Activated B cell treated with CpG ODN at 0.5 μM for 24 hours (primary cell): ENCODE measurements at regions not wholly inside any gene's neighbourhood (a gene's known extent, or its start where the extent isn't known, plus 50 kb on each side); places are given as distances from the start of the nearest gene placed in this dataset.
"Not testable (repeated sequence)": the region's sequence is repeated elsewhere in the genome, so short reads cannot be mapped to it uniquely, and the experiment has no call there.

Experiments used
- ATAC-seq: fragments of 200-7000 bp; cut with Tn5 transposase; one replicate; pipeline ENCODE4 v1.10.0; 2021; ENCODE audit warnings: low read depth, mild to moderate bottlenecking, moderate library complexity
- CTCF ChIA-PET: fragments of 350-600 bp; sonication (Branson Sonifier 250); formaldehyde crosslinking; loops from one replicate; lab custom pipeline; 2021; ENCODE audit warnings: antibody characterized with exemption; lab: Charles Lee
- POLR2A ChIA-PET: fragments of 350-600 bp; sonication (Branson Sonifier 250); formaldehyde crosslinking; loops from one replicate; lab custom pipeline; 2021; ENCODE audit warnings: antibody characterized with exemption; lab: Charles Lee
- DNase-seq: peaks from one replicate; pipeline ENCODE4 v3.0.0; 2022
- H3K27ac Mint-ChIP-seq: one replicate; pipeline ENCODE4 v1.8.0; 2020; ENCODE audit warnings: mixed read lengths
- H3K27me3 Mint-ChIP-seq: one replicate; pipeline ENCODE4 v1.8.0; 2021; ENCODE audit warnings: mixed read lengths
- H3K36me3 Mint-ChIP-seq: one replicate; pipeline ENCODE4 v1.8.0; 2021; ENCODE audit warnings: low read depth, mixed read lengths
- H3K4me1 Mint-ChIP-seq: one replicate; pipeline ENCODE4 v1.8.0; 2021; ENCODE audit warnings: mixed read lengths
- H3K4me3 Mint-ChIP-seq: one replicate; pipeline ENCODE4 v1.8.0; 2020; ENCODE audit warnings: mild to moderate bottlenecking, mixed read lengths
- H3K9me3 Mint-ChIP-seq: one replicate; pipeline ENCODE4 v1.8.0; 2020; ENCODE audit warnings: mixed read lengths
- intact Hi-C: fragments of 100-400 bp; cut with micrococcal nuclease; formaldehyde crosslinking; loops from one replicate; pipeline ENCODE4 v1.15.1; 2024
- TF ChIP-seq, protein P1 (sequence below): fragments of 200-600 bp; IDR thresholded peaks from one replicate; pipeline ENCODE4 v1.8.0; 2022; ENCODE audit warnings: antibody characterized with exemption, mild to moderate bottlenecking

DNA sequence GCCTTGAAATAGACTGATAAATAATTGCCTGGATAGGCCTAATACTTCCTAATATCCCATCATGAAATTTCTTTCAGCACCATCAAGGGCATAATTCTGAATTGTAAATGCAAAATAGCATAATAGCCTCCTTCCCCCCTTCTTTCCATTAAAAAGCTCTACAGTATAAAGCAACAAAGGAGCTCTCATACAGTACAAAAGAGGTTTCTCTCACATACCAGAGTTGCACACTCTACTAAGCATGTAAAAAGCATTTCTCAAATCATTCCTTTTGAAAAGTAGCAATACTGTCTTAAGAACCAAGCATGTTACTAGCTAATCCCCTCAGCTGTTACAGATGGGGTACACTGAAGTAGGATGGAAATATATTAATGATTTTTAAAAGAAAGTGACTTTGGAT, 509.0 kb downstream of the KLHL13 start:
- H3K4me1 Mint-ChIP-seq = no peaks in the 10 kb centered on the region
- H3K36me3 Mint-ChIP-seq = no peaks in the 10 kb centered on the region
- POLR2A ChIA-PET = no interaction called here
- ATAC-seq (no peak), DNase-seq (no peak)
- no peak overlapping the region for H3K4me3 Mint-ChIP-seq
- CTCF ChIA-PET = no interaction called here
- no peak overlapping the region for H3K27ac Mint-ChIP-seq
- TF ChIP-seq, protein P1, sequence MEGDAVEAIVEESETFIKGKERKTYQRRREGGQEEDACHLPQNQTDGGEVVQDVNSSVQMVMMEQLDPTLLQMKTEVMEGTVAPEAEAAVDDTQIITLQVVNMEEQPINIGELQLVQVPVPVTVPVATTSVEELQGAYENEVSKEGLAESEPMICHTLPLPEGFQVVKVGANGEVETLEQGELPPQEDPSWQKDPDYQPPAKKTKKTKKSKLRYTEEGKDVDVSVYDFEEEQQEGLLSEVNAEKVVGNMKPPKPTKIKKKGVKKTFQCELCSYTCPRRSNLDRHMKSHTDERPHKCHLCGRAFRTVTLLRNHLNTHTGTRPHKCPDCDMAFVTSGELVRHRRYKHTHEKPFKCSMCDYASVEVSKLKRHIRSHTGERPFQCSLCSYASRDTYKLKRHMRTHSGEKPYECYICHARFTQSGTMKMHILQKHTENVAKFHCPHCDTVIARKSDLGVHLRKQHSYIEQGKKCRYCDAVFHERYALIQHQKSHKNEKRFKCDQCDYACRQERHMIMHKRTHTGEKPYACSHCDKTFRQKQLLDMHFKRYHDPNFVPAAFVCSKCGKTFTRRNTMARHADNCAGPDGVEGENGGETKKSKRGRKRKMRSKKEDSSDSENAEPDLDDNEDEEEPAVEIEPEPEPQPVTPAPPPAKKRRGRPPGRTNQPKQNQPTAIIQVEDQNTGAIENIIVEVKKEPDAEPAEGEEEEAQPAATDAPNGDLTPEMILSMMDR = no peak
- no peaks in the 10 kb centered on the region for H3K9me3 Mint-ChIP-seq
- H3K27me3 Mint-ChIP-seq = no peaks in the 10 kb centered on the region
- intact Hi-C loops = no loop called here

DNA sequence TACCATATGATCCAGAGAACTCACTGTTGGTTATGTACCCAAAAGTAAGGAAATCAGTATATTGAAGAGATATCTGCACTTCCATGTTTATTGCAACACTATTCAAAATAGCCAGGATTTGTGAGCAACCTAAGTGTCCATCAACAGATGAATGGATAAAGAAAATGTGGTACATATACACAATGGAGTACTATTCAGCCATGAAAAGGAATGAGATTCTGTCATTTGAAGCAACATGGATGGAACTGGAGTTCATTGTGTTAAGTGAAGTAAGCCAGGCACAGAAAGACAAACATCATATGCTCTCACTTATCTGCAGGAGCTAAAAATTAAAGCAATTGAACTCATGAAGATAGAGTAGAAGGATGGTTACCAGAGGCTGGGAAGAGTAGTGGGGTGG, 510.5 kb downstream of the KLHL13 start:
- H3K27ac Mint-ChIP-seq, H3K4me1 Mint-ChIP-seq, H3K27me3 Mint-ChIP-seq, H3K36me3 Mint-ChIP-seq, POLR2A ChIA-PET, DNase-seq, H3K4me3 Mint-ChIP-seq, H3K9me3 Mint-ChIP-seq, intact Hi-C loops, ATAC-seq, CTCF ChIA-PET: not testable (repeated sequence)

DNA sequence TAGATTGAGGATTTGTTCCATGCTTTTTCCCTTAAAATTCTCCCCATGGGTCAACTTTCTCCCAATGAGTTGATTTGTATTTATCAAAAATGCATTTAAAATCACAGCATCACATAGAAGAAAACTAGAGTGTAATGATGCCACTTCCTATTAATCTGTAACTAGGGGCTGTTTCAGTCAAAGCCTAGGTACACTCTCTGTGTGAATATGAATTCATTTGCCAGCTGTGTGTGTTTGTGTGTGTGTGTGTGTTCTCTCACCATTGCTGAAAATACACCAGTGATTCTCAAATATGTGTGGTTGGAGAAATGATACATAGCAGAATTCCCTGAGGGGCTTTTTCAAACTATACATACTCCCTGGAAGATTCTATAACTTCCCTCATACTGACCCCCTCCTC, 546.5 kb downstream of the KLHL13 start:
- no peak overlapping the region for H3K4me3 Mint-ChIP-seq

DNA sequence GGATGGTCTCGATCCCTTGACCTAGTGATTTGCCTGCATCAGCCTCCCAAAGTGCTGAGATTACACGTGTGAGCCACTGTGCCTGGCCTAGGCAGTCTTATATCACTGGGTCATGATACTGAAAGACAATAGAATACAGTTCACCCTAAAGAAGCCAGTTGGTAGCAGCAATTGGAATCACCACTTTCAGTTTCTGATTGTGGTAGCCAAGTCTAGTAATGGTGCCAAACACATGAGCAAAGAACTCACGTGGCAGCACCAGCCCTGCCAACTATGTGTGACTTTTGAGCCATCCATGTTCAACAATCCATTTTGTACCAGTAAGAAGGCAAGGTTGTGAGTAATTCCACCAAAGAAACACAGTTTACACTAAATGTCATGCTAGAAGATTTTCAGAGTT, 548.4 kb downstream of the KLHL13 start:
- CTCF ChIA-PET = no interaction called here
- H3K27me3 Mint-ChIP-seq = no peaks in the 10 kb centered on the region
- POLR2A ChIA-PET = no interaction called here
- H3K36me3 Mint-ChIP-seq = no peaks in the 10 kb centered on the region
- DNase-seq = no peak
- TF ChIP-seq, protein P1 = no peak
- H3K4me1 Mint-ChIP-seq = no peaks in the 10 kb centered on the region
- ATAC-seq = no peak
- no peak overlapping the region for H3K4me3 Mint-ChIP-seq
- H3K9me3 Mint-ChIP-seq = peaks cover 10% of the 10 kb centered on the region
- intact Hi-C loops = no loop called here
- H3K27ac Mint-ChIP-seq = no peak overlapping the region

More for the DNA sequence above, 546.5 kb downstream of the KLHL13 start:
- intact Hi-C loops = no loop called here
- Mint-ChIP-seq H3K9me3 (peaks cover 6% of the 10 kb centered on the region), H3K27me3 (no peaks in the 10 kb centered on the region), H3K4me1 (no peaks in the 10 kb centered on the region), H3K27ac (no peak overlapping the region), H3K36me3 (no peaks in the 10 kb centered on the region)
- TF ChIP-seq, protein P1 = no peak
- ChIA-PET CTCF (no interaction called here), POLR2A (no interaction called here)
- DNase-seq (no peak), ATAC-seq (no peak)

DNA sequence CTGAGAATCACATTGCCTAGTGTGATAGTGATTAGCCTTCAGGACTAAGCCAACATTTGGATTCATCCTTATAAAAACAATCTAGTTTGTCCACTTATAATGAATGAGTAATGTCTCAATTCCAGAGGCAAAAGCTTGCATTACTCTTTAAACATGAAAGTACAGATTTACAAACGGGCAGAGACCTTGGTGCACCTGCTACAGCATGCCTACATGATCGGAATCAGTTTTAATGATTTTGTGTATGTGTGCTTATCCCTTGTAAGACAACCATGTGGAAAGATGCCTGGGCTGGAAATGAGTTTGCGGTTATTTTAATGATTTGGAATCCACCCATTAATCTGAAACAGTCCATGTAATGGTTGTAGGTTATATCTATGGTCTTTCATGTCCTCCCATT, 572.7 kb downstream of the KLHL13 start:
- intact Hi-C loops = no loop called here
- no peak overlapping the region for H3K4me3 Mint-ChIP-seq
- no peaks in the 10 kb centered on the region for H3K9me3 Mint-ChIP-seq
- ATAC-seq (no peak), DNase-seq (no peak)
- ChIA-PET CTCF (no interaction called here), POLR2A (no interaction called here)
- no peaks in the 10 kb centered on the region for H3K4me1 Mint-ChIP-seq
- H3K27me3 Mint-ChIP-seq = no peaks in the 10 kb centered on the region
- TF ChIP-seq, protein P1 = no peak
- H3K36me3 Mint-ChIP-seq = no peaks in the 10 kb centered on the region
- H3K27ac Mint-ChIP-seq = no peak overlapping the region

DNA sequence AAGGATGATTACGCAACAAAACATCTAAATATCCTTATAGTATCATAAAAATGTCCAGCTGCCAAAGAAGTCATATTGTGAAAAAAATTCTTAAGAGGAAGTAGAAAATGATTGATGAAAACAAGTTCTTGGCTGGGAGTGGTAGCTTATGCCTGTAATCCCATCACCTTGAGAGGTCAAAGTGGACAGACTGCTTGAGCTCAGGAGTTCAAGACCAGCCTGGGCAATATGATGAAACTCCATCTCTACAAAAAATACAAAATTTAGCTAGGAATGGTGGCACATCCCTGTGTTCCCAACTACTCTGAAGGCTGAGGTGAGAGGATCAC, 577.6 kb downstream of the KLHL13 start:
- Mint-ChIP-seq H3K36me3 (no peaks in the 10 kb centered on the region), H3K27ac (no peak overlapping the region), H3K4me1 (no peaks in the 10 kb centered on the region), H3K27me3 (no peaks in the 10 kb centered on the region), H3K9me3 (peaks cover 2% of the 10 kb centered on the region), H3K4me3 (no peak overlapping the region)
- intact Hi-C loops = no loop called here
- TF ChIP-seq, protein P1 = no peak
- DNase-seq = no peak
- no peak for ATAC-seq
- CTCF ChIA-PET = no interaction called here
- POLR2A ChIA-PET = no interaction called here
